HG03139 (cell line): ENCODE measurements at regions not wholly inside any gene's neighbourhood (a gene's known extent, or its start where the extent isn't known, plus 50 kb on each side); places are given as distances from the start of the nearest gene placed in this dataset.

ENCODE experiments used
- ATAC-seq: cut with Tn5 transposase; IDR thresholded peaks from one replicate; pipeline ENCODE4 v1.9.1; 2021; ENCODE audit not compliant: unreplicated experiment

GRCh38 chr2:88283886-88284592, 113.9 kb downstream of the THNSL2 start:
- no peak for ATAC-seq

GRCh38 chr2:88281302-88282217, 111.4 kb downstream of the THNSL2 start:
- no peak for ATAC-seq

- no peak for ATAC-seq
Measured at GRCh38 chr2:88269836-88270235, 99.7 kb downstream of the THNSL2 start.

- ATAC-seq, result no peak
Measured at GRCh38 chr2:88265352-88266303, 95.5 kb downstream of the THNSL2 start.

GRCh38 chr2:88263861-88264260, 93.7 kb downstream of the THNSL2 start:
- no peak for ATAC-seq

GRCh38 chr2:88261725-88262124, 91.6 kb downstream of the THNSL2 start:
- ATAC-seq, result no peak

GRCh38 chr2:88258208-88258607, 88.1 kb downstream of the THNSL2 start:
- ATAC-seq, result no peak

GRCh38 chr2:88254437-88255091, 84.4 kb downstream of the THNSL2 start:
- no peak for ATAC-seq

- no peak for ATAC-seq
Measured at GRCh38 chr2:88253997-88254396, 83.9 kb downstream of the THNSL2 start.

- no peak for ATAC-seq
Measured at GRCh38 chr2:88253375-88253774, 83.2 kb downstream of the THNSL2 start.

GRCh38 chr2:88252646-88253045, 82.5 kb downstream of the THNSL2 start:
- no peak for ATAC-seq

- ATAC-seq, result no peak
Measured at GRCh38 chr2:88252111-88252510, 82.0 kb downstream of the THNSL2 start.

GRCh38 chr2:88250404-88250803, 80.3 kb downstream of the THNSL2 start:
- ATAC-seq, result no peak

GRCh38 chr2:88248280-88248828, 78.2 kb downstream of the THNSL2 start:
- no peak for ATAC-seq

- no peak for ATAC-seq
Measured at GRCh38 chr2:88247531-88247930, 77.4 kb downstream of the THNSL2 start.

GRCh38 chr2:88245109-88245508, 75.0 kb downstream of the THNSL2 start:
- ATAC-seq, result no peak

- no peak for ATAC-seq
Measured at GRCh38 chr2:88239781-88240180, 69.6 kb downstream of the THNSL2 start.

- ATAC-seq, result no peak
Measured at GRCh38 chr2:88236666-88237065, 66.5 kb downstream of the THNSL2 start.
